Islet of Langerhans (tissue), 1 donor: ENCODE measurements at regions not wholly inside any gene's neighbourhood (a gene's known extent, or its start where the extent isn't known, plus 50 kb on each side); places are given as distances from the start of the nearest gene placed in this dataset.
"Not testable (repeated sequence)": the region's sequence is repeated elsewhere in the genome, so short reads cannot be mapped to it uniquely, and the experiment has no call there.

Source experiments
- FAIRE-seq: peaks from one replicate; lab custom pipeline; 2011; peaks lifted over from hg19 to GRCh38; lab: Jason Lieb, UNC

DNA sequence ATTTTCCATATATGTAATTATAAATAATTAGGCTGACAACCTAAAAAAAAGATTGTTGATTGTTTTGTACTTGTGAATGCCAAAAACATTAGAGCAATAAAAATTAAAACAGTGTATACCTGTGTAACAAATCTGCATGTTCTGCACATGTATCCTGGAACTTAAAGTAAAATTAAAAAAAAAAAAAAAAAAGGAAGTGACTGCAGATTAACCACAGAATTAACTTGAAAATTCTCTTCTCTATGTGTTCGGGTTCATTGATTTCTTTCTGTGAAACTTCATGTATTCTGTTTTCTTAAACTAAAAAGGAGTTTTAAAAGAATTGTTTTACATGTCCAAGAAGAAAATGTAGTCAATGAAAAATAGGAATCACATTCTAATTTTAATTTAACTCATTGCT lies 95.7 kb downstream of the FASLG start:
- no peak for FAIRE-seq

DNA sequence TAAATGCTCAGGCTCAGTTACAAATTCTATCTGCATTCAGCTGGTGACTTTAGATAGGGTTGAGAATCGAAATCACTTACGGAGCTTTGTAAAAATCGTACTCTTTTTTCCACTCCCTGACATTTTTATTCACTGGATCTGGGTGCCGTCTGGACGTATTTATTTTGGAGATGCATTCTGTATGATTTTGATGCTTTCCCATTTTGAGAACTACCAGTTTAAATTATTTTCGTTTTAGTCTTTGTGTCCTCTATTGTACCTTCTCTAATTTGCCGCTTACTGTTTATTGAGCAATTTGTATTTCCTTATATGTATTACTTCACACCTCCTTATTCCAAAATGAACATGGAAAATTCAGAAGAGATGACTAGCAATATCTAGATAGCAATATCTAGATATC lies 96.2 kb downstream of the FASLG start:
- no peak for FAIRE-seq

DNA sequence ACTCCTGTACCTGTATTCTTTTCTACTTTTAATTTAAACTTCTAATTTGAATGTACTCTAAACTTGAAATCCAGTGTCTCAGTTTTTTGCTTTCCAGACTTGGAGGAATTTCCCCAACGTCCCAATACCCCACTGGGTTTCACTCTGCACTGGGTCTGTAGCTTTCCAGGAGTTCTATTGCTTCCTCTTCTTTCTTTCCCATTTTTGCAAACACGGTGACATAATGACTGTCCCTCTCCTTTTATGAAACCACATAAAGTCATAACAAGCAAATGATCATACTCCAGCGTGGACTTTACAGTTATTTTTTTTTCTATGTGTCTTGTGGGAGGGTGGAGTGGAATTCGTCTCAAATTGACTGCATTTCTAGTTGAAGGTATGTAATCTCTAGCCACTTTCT lies 97.1 kb downstream of the FASLG start:
- FAIRE-seq = no peak

DNA sequence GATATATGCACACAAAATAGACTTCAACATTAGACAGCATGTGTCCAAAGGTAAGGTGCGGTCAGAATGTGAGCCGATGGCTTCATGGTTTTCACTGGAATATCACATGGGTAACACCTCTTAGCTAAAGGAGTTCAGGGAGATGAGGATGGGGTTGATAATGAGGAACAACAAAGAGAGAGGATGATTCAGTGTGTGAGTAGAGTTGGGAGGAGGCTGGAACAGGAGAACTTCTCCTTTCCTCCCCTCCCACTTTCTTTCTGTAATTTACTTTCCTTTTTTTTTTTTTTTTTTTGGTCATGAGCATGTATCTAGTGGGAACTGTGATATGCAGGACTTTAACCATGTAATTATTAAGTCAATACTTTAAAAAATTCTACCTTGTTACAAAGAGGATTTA lies 99.4 kb downstream of the FASLG start:
- FAIRE-seq = no peak

DNA sequence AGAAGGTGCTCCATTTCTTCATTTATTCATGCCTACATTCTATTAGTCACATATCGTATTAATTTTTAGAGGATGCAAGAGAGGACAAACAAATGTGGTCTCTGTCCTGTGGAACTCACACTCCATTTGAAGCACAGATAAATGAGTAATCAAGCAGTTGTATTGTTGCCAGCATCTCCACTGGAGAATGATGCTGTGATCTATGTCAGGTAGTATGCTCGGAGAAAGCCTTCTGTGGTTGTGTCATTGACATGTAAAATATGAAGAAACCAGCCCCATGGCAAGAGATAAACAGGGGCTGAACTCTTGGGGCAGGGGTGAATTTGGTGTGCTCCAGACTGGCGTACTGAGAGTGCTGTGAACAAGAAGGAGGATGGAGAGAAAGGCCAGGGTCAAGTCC lies 101.2 kb downstream of the FASLG start:
- FAIRE-seq = no peak

DNA sequence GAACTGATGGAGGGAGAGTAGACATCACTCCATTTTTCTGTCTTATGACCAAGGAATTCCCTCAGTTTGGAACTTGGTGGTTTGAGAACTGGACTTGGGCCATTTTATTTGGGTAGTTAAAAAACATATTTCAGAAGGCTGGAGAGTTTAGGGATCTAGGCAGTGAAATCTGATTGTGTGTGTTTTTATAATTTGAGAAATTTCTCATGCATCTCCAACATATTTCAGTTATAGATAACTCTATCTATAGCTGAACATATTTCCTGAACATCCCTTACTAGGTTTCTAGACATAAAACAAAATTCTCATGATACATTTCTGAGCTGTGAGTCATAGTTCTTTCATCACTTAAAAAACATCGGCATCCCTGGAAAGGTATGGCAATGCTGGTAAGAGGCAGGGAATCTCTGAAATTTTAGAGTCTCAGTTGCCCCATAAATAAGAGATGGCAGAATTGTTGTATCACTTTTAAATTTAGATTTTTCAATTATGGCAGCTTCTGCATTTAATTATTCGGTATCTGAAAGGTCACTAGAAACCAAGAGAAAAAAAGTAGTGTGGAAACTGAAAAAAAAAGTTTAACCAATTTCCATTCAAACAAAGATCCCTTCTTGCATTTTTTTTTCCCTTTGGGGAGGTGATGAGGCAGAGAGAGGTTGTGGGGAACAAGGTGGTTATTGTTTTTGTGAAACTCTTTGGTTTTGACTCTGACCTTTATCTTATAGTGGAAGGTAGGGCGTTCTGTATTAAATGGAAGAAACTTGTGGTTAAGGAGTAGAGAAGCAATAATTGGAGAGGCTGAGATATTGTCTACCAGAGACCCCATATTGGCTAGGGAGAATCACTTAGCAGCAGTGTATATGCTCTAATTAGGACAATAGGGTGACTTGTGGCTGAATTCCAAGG lies 102.9 kb downstream of the FASLG start:
- no peak for FAIRE-seq

DNA sequence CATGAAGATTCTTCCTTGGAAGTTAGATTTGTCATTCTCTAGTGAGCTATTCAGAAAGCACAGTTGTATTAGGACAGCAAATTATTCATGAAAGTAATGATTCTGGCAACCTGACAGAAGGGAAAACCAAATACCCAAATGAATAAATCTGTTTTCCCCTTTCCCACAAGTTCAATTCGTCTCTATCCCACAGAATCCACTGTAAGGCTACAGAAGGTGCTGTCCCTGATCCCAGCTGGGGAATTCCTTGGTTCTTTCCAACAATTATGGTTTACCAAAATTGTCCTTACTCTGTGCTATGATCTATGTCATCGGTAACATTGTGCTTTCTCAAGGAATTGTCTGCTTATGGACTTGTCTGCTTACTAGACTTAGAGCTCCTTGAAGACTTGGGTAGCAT lies 104.2 kb downstream of the FASLG start:
- FAIRE-seq = no peak

DNA sequence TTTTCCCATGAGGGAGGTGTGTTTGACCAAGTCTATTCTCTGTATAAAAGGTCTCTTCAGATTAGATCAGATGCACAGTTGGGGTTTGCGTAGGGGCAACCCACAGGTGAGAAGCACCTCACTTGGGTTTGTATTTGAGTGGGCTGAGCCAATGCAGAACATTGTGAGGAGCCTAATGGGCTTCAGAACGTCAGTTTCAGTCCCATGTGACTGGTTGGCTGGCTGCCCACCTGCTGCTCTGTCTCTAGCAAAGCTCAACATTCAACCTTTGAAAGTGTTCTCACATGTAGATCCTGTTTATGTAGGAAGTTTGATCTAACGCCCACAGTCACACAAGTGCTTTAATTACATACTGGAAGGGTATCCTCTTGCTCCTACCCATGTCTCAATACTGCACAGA lies 105.5 kb downstream of the FASLG start:
- FAIRE-seq = no peak

DNA sequence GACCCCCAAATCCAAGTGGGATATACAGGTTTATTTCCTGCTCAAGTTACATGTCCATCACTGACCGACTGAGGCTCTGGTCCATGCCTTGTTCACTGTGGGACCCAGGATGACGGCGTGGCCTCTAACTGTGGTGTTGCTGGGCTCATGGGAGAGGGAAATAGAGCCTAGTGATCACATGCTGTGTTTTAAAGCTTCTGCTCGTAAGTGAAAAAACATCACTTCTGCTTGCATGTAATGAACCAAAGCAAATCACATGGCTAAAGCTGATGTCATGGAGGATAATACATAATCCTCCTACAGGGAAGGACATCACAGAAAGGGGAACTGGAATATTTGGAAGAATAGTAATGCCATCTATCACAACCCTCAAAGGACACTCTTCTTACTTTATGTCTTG lies 107.6 kb downstream of the FASLG start:
- no peak for FAIRE-seq

DNA sequence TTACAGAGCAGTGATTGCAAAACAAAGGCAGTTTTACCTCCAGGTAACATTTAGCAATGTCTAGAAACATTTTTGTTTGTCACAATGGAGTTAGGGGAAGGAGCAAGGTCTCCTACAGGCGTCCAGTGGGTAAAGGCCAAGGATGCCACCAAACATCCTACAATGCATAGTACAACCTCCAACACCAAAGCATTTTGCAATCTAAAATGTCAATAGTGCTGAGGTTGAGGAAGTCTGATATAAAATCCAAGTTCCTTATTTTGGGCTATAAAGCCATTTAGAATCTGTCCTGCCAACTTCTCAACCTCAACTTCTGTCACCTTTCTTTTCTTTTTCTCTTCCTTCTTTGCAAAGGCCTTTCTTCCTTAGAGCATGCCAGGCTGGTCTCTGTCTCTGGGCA lies 111.2 kb downstream of the FASLG start:
- FAIRE-seq = no peak

DNA sequence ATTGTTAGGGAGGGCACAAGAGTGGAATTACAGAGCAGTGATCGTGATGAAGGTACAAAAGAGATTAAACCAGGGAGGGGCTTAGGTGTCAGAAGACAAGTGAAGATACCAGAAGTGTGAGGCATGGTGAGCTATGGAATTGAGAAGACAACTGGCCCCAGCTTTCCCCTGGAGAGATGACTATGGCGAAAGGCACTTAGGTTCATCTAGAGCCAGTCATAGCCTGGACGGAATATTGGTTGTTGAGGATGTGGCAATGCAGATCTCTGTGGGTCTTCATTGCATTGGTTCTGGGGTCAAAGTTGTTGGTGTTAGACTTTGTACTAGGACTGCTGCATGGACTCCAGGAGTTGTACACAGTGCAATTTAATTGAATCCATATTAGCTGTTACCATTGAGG lies 115.7 kb downstream of the FASLG start:
- no peak for FAIRE-seq

DNA sequence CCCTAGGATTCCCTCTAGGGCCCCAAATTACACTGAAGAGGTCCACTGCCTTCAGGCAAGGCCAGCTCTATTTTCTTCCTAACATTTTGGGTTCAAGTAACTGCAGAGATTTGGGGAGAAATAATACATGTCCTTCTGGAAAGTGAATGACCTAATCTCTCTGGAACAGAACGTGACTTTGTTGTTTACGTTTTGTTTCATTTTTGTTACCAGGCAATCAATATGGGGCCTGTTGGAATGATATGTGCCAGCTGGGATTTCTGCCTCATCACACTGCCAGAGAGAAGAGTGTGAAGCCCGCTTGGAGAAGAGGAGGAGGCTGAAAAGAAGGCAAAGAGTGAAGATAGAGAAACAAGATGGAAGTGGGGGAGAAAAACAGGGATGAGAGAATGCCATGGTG lies 116.7 kb downstream of the FASLG start:
- no peak for FAIRE-seq

DNA sequence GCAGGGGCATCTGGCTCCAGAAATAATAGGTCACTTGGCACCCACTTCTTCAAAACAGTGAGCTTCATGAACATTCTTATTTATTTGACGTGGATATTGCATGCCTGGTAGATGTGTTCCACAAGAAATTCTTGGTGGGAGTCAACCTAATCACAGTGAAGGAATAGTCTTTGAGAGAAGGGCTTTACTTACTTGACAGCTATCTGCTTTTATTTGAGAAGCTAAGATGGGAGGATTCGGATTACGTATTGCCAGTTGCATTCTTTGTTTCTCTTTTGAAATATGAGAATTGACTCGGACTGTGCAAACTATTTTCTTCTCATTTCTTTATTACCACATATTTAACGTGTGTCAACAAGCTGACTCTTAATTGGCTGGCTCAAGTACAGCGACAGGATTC lies 117.2 kb downstream of the FASLG start:
- no peak for FAIRE-seq

DNA sequence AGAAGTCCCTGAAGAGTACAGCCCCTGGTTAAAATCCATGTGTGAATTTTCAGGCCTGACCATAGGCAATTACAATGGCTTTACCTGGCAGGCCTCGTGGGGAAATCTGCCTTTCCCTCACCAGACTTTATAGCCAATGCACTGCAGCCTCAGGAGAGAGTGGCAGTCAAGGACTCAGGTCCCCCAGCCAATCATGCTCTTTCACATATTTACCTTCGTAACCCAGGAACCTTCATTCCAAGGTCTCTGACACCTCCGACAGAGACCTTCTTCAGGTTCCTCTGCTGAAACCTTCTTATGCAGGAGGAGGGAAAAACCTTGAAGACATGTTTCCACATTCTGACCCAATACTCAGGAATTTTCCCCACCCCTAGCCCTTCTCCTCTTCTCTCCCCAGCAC lies 118.9 kb downstream of the FASLG start:
- FAIRE-seq = no peak

DNA sequence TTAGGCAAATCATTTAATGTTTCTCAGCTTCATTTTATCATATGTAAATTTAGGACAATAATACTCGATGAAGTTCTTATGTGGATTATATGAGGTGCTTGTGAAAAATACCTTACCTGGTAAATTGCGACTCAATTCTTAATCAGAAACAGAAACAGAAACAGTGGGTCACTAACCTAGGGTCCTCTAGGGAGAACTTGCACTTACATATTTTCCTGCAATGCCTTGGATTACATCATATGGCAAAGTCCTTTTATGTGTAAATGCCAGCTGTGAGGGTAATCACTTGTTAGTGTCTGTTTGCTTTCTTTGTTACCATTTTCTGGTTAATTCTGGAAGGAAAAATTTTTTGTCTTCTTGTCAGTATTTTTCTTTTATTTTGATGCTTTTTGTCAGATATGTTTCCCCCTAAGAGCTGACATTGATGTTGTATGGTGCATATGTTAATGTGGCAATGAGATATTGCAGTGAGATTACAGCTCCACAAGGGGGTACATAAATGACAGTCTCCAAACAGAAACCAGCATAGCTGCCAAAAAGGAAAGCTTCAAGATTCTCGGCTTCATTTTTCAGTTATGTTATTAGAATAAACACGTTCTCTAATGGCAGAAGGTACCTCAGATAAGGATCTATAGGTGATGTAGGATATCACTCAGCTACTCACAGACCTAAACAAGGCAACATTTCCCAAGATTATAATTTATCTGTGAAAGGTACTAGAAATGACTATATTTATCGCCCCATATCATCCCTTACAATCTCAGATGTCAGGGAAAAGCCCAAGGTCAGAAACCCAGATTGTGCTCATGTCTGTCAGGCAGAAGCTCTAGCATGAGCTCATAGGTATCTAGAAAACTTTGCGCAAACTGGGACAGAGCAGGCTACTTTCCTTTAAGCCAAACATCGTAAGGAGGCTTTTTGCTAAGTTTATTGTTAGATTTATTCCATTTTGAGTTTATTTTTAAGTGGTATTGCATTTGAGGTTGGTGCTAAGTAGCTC lies 119.9 kb downstream of the FASLG start:
- no peak for FAIRE-seq

DNA sequence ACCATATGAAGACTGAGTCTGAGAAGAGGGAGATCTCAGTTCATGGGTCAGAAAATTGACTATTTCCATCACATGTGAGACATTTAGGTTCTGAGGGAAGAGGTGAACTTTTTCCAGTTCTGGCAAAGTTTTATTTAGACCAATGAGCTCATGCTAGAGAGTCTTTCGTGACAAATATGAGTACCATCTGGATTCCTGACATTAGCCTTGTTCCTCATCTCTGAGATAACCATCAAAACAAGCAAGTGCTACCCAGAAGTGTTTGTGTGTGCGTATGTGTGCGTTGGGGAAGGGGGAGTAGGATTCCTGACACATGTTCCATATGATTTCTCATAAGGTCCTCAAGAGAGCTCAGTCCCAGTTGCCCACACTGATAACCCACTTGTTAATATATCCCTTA lies 120.6 kb downstream of the FASLG start:
- FAIRE-seq = no peak

DNA sequence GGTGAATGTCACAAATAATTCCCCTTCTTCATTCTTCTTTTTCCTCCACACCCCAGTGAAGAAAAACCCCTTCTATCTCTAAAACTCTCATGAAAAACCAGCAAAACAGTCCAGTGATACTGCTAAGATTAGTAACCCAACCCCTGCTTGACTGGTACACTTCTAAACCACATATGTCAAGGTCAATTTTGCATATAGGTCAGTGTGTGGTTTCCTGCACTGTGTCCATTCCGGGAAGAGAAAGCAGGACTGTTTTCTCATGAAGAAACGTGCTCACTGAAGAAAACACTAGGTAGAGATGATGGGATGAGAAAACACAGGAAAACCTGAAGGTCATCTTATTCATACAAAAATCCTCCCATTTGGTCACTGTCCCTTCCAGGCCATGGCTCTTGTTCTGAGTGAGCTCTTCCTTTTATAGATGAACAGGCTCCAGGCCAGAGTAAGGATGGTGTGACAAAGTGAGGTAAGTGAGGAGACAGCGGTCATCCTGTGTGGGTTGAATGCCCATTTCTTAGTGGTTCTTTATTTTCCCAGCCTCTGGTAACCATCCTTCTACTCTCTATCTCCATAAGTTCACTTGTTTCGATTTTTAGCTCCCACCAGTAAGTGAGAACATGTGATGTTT lies 122.7 kb downstream of the FASLG start:
- no peak for FAIRE-seq

DNA sequence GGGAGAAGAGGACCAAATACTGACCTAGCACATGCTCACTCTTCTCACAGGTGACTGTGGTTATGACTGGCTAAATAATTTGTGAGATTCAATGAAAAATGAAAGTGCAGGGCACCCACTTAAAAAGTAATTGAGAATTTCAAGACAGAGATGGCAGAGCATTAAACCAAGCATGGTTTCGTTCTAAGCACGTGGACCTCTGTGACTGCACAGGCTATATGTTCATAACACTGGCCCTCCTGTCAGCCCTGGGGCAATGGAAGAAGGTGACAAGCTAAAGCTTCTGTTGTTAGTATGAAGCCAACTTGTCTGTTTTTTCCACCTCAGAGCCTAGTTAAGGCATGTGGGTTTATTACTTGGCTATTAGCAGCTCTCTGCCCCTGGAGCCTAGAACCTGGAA lies 130.9 kb downstream of the FASLG start:
- no peak for FAIRE-seq

DNA sequence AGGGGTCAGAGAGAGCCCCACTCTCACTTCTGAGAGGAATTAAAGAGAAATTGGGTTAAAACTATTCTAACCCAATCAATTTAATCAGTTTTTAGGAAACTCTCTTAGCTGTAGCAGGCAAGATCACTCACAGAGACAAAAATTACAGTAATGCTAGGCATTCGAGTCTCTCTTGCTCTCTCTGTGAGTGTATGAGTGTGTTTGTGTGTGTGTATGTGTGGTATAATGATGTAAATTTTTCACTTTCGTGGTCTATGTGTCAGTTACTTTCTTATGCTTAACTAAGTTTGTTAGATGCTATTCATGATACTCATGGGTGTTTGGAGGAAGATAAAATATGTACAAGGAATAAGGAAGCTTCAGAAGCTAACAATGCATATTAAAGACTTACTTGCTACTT lies 131.3 kb downstream of the FASLG start:
- no peak for FAIRE-seq

DNA sequence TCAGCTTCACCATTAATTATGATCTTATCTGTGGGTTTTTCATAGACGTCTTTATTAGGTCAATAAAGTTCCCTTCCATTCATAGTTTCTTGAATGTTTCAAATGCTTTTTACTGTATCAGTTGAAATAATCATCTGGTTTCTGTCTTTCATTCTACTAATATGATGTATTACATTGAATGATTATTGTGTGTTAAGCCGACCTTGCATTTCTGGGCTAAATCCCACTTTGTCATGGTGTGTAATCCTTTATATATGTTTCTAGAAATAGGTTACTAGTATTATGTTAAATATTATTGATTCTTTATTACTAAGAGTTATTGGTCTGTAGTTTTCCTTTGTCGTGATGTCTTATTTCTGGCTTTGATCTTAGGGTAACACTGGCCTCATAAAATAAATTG lies 134.9 kb downstream of the FASLG start:
- no peak for FAIRE-seq

DNA sequence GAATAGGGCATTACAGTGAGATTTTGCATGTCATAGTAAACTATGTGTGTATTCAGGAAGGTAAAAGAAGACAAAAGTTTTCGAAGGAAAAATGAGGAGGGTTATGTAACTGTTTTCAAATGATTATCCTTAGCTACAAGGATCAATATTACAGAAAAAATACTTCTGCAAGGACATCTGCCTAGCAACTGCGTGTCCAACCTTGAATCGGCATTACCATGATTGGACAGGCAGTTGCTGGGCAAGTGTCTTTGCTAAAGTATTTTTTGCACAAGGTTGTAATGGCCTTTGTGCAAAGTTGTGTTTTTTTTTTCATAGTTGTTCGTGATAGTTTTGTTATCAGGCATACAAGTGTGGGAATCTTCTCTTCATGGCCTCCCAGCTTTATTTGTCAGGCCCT lies 136.8 kb downstream of the FASLG start:
- no peak for FAIRE-seq

DNA sequence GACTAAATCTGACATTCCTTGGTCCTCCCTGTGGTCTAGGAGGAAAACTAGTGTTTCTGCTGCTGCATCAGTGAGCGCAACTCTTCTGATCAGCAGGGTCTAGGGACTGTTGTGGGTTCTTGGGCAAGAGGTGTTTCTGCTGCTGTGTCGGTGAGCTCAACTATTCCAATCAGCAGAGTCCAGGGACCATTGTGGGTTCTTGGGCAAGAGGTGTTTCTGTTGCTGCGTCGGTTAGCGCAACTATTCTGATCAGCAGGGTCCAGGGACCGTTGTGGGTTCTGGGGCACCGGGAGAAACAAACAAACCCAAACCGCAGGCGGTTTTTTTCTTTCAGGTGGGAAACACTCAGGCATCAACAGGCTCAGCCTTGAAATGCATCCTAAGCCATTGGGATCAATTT lies 140.9 kb downstream of the FASLG start:
- not testable (repeated sequence) for FAIRE-seq

DNA sequence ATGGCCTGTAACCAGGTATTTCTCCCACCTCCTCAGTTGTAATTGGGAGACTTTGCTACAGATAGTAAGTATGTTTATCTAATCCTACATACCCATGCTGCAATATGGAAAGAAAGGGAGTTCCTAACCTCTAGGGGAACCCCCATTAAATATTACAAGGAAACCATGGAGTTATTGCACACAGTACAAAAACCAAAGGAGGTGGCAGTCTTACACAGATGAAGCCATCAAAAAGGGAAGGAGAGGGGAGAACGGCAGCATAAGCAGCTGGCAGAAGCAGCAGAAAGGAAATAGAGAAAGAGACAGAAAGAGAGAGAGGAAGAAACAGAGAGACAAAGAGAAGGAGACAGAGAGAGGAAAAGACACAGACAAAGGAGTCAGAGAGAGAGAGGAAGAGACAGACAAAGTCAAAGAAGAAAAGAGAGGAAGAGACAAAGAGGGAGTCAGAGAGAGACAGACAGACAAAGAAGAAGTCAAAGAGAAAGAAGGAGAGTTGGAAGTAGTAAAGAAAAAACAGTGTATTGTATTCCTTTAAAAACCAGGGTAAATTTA lies 142.9 kb downstream of the FASLG start:
- FAIRE-seq = no peak
